GM10248 (cell line): ENCODE measurements at regions not wholly inside any gene's neighbourhood (a gene's known extent, or its start where the extent isn't known, plus 50 kb on each side); places are given as distances from the start of the nearest gene placed in this dataset.

Source experiments
- CTCF ChIA-PET: fragments of 300-600 bp; sonication (Branson Sonifier 250); formaldehyde crosslinking; extraction: SDS; loops from one replicate; lab custom pipeline; 2021; ENCODE audit warnings: antibody characterized with exemption; lab: Yijun Ruan, JAX
- POLR2A ChIA-PET: fragments of 350-650 bp; sonication (Branson Sonifier 250); formaldehyde crosslinking; extraction: SDS; loops from one replicate; lab custom pipeline; 2020; ENCODE audit warnings: antibody characterized with exemption; lab: Yijun Ruan, JAX
- DNase-seq: peaks from one replicate; pipeline ENCODE4 v3.0.0; 2012; ENCODE audit errors: extremely low spot score
- TF ChIP-seq, protein P1 (sequence below): IDR thresholded peaks from 2 replicates; pipeline ENCODE4 v1.5.1; 2012; ENCODE audit warnings: mild to moderate bottlenecking, low read depth; ENCODE audit errors: extremely low read depth, missing control alignments, control extremely low read depth

DNA sequence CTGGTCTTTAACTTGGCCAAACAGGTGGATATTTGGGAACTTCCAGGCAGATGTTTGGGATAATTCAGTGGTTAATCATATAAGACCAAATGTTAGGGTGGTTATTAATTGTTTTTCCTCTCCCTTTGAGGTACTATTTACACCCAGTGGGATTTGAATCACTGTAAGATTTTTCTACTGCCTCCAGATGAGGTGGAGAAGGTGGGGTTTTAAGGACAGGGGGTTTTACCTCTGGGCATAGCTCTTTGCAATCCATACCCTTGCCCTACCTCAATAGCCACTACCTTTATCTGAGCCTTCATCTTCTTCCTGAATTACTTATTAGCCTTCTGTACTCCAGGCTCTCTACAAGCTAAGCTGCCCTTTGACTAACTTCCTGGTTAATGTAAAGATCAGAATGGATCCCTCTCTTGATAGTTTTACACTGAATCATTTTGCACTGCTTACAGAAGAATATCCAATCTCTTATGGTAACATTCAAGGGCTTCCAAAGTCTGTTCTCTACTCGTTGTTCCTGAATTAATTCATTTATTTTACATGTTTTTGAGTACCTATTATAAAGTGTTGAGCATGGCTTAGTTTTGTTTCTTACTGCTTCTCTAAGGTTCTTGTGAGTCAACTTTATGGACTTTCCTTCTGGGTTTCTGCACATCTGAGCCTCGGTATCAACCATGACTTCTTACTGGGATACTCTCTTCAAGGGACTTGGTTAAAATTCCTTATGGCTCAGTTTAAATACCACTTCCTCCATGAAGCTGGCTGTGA, 331.2 kb upstream of the TBL1XR1 start:
- POLR2A ChIA-PET: no interaction called here
- no peak for DNase-seq

DNA sequence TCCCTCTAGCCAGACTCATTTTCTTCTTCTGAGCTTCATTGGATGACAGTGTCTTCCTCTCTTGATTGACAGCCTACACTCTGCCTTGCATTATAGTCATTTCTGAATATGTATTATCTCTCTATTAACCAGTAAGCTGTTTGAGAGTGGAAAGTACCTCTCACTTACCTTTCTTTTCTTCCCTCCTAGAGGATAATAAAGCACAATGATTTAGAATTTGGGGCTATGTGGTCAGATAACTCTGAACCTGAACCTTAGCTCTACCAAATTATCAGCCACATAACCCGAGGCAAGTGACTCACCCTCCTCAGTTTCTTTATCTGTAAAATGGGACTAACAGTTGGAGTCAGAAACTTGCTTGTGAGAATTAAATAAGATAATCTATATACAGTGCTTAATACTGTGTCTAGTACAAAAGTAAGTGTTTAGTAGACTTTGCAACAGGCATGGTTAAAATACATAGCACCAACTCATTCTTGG, 331.8 kb upstream of the TBL1XR1 start:
- ChIA-PET POLR2A (no interaction called here), CTCF (interaction anchor here (1.6 to 1.9 kb wide), 3 partner anchors 10 to 120 kb away, joined by 3 to 9 read pairs (median 4); no protein-coding TSS in a partner anchor)
- no peak for DNase-seq
- TF ChIP-seq, protein P1, sequence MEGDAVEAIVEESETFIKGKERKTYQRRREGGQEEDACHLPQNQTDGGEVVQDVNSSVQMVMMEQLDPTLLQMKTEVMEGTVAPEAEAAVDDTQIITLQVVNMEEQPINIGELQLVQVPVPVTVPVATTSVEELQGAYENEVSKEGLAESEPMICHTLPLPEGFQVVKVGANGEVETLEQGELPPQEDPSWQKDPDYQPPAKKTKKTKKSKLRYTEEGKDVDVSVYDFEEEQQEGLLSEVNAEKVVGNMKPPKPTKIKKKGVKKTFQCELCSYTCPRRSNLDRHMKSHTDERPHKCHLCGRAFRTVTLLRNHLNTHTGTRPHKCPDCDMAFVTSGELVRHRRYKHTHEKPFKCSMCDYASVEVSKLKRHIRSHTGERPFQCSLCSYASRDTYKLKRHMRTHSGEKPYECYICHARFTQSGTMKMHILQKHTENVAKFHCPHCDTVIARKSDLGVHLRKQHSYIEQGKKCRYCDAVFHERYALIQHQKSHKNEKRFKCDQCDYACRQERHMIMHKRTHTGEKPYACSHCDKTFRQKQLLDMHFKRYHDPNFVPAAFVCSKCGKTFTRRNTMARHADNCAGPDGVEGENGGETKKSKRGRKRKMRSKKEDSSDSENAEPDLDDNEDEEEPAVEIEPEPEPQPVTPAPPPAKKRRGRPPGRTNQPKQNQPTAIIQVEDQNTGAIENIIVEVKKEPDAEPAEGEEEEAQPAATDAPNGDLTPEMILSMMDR: no peak

More for the DNA sequence above, 331.2 kb upstream of the TBL1XR1 start:
- TF ChIP-seq, protein P1: no peak
- CTCF ChIA-PET: no interaction called here

DNA sequence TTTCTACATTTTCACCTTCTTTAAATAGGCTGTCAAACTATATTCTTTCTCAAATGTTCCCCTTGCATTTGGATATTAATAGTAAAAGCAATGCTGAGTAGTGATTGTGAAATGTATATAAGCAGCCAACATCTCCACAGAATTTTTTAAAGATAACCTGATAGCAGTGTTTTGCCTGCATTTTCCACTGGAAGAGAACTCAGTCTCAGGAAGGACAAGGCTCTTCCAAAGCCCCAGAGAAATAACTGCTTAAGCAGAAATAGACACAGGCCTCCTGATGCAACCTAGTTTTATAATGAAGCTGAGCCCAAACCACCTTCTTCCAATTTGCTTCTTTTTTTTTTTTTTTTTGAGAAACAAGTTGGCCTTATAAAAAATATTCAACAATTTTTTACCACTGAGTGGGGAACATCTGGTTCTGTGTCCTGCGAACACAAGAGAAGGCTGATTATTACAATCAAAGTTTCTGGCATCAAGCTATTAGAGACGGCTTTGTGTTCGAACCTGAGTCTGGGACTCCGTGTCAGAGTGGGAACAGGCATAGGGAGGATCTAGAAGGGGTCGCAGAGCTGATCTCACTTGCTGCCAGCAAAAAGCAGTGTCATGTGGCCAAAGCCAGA, 332.5 kb upstream of the TBL1XR1 start:
- DNase-seq: no peak
- POLR2A ChIA-PET: no interaction called here
- CTCF ChIA-PET: interaction anchor here (1.1 to 1.9 kb wide), 7 partner anchors 8 to 119 kb away, joined by 3 to 9 read pairs (median 3); no protein-coding TSS in a partner anchor
- TF ChIP-seq, protein P1: no peak

DNA sequence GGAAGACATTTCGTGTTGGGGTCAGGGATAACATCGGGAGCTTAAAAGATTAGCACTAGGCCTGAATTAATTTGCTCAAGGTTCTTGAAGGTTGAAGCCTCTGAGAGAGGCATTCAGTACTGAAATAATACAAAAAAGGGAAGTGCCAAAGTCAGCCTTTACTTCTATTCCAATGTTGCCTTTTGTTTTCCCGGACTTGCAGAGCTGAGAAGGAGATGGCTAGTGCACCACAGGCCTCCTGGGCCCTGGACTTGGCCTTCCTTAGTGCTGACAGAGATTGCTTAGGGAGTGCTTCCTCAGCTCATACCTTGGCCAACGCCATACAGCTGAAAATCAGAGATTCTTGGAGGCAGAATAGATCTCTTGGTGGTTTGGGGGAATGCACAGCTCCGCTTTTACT, 333.6 kb upstream of the TBL1XR1 start:
- TF ChIP-seq, protein P1: no peak
- DNase-seq: no peak
- ChIA-PET POLR2A (no interaction called here), CTCF (interaction anchor here (1.1 to 1.9 kb wide), 6 partner anchors 9 to 60 kb away, joined by 3 to 9 read pairs (median 4); no protein-coding TSS in a partner anchor)

- ChIA-PET POLR2A (no interaction called here), CTCF (interaction anchor here (0.9 kb wide), 1 partner anchor 39 kb away, joined by 3 read pairs; no protein-coding TSS in a partner anchor)
- TF ChIP-seq, protein P1: no peak
- DNase-seq: no peak
These were observed 339.6 kb upstream of the TBL1XR1 start for GRCh38 chr3:177536873-177537272.

DNA sequence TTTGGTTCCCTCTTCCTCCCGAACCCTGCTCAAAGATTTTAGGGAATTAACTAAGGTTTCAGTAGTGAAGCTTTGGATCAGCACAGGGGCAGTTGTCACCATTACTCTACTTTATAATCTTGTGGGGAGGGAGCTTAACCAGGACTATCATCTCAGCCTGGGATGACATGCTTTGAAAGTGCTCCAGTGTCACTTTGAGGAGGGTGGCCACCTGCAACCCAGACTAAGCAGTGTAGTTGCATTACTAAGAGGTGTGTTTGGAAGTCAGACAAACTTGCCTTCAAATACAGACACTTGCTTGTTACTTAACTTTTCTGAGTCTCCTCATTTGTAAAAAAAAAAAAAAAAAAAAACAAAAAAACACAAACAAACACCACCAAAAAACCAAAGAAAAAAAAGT, 340.3 kb upstream of the TBL1XR1 start:
- ChIA-PET POLR2A (no interaction called here), CTCF (no interaction called here)
- TF ChIP-seq, protein P1: no peak
- no peak for DNase-seq
